GM21526 (cell line): ENCODE measurements at regions not wholly inside any gene's neighbourhood (a gene's known extent, or its start where the extent isn't known, plus 50 kb on each side); places are given as distances from the start of the nearest gene placed in this dataset.

Experiments used
- ATAC-seq: cut with Tn5 transposase; IDR thresholded peaks from one replicate; pipeline ENCODE4 v1.9.1; 2021; ENCODE audit warnings: moderate library complexity; ENCODE audit not compliant: unreplicated experiment, low FRiP score

DNA sequence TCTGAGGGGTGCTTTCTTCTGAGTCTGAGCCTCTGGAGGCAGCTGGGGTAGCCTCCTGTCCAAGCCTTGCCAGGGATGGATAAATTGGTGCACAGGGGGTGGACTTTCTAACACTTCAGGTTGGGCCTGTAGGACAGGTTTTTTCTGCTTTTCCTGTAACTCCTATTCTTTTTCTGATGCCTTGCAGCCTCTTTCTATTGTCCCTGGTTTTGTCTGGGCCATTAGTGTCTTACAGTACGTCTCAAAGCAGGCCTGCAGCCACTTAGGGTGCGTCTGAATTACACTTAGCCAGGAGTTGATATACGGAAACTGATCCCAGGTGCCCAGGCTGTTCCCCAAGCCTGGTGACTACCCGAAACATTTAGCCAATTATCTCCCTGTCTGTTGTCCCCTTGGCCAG is 213.3 kb upstream of the HTR2A start:
- no peak for ATAC-seq

DNA sequence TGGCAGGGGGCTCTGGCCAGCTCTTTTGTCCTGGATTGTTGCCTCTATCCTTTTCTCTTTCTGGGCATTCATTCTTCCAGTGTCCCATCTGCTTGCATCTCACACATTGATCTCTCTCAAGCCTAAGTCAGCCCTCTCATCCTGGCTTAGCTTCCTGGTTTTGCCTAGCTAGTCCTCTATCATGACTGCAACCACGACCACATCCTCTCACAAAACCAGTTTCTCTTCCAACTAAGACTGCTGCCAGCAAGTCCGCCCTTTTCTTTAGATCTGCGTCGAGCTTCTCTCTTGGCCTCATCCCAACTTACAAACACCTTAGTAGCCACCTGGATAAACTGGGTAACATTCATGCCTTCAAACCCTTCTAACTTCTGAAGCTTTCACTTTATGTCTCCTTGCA is 212.2 kb upstream of the HTR2A start:
- ATAC-seq, result peak; percentile 70

DNA sequence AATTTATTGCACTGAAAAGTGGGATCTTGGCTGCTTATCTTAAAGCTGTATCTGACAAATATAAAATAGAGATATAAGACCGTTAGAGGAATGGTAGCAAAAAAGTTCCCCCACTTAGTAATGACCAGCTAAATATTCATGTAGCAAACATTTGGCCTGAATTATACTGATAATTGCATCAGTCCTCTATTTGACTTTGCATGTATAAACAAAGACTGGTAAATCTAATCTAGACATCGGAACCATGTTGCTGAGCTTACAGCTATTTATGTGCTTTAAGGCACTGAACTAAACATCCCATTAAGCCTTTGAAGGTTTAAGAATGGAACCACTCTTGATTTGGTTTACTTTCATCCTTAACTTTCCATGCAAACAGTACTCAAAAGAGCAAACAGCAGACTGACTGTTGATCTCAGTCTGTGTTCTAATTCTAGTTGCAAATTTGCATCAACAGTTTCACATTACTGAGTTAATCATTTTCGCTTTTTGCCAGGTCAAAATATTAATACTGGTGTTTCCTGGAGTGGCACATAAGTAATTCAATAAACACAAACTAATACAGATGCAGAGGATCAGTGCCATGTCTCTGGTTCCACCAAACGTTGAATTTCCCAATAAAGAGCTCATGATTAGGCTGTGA is 203.5 kb upstream of the HTR2A start:
- ATAC-seq, result peak; percentile 86

- ATAC-seq, result peak; percentile 83
Measured at GRCh38 chr13:47094734-47095434, 198.0 kb upstream of the HTR2A start.

DNA sequence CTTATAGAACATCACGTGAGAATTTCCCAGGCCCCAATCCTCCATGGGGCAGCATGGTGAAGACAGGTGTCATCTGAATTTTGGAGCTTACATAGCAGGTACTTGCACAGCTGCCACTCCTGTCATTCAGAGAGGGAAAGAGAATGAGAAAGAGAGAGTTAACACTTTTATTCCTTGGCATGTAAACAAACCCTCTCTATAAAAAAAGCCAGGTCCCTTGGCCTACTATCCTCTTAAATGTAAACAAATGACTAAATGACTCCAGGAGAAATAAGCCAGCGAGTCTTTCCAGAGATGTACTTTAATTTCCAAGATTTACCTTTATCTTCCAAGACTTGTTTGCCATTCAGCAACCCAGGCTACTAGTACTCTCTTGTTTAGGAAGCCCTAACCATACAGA is 195.3 kb upstream of the HTR2A start:
- ATAC-seq, result no peak

GRCh38 chr13:47087841-47088240 is 191.0 kb upstream of the HTR2A start:
- ATAC-seq, result no peak

- ATAC-seq, result no peak
Measured at GRCh38 chr13:47087241-47087640, 190.4 kb upstream of the HTR2A start.

GRCh38 chr13:47085346-47085745 is 188.5 kb upstream of the HTR2A start:
- ATAC-seq, result no peak

DNA sequence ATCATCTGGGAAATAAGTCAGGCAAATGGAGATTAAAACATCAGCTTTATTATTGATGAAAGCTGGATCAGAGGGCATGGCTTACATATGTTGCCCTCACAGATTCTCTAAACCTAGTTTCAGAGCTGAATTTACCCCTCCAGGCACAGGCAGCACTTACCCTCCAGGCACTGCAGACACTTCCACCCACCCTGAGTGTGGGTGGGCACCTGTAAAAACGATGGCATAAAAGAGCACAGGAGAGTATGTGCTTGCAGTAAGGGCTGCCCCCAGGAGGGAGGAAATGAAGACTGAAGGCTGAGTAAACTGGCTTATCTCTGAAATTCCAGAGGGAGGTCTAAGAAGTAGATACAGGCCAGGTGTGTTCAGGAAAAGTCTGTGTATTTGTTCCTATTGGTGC is 185.0 kb upstream of the HTR2A start:
- ATAC-seq, result no peak

DNA sequence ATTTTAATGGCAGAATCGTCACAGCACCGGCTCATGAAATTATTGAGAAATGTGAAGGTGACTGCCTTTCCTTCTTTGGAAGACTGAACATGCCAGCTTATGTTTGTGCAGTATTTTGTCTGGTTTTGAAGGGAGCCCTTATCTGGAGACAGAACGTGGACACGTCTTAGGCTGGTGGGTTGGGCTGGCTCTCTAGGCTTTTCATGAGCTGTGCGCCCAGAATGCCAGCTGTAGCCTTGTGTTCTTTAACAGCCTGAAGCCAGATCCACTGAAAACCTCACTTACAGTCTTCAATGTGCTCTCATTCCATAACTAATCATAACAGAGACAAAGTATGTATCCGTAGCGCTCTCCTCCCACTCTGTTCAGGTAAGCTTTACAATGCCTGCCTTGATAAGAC is 184.4 kb upstream of the HTR2A start:
- ATAC-seq, result no peak

DNA sequence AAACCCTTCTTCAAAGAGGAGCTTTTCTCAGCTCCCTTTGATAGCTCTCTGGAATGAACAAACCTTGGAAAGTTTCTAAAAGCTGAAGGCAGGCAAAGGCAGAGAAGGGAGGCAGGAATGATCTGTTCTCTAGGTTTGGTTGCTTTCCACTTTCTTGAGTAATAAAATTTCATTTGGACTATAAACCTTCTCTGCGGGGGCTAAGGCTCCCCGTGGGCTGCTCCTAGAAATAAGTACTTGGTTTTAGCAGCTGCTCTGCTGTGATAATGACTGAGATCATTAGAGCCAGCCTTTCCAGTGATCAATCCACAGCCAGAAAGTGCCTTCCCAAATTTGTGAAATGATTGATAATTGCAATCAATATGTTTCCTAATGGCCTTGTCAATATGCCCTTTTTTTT is 183.8 kb upstream of the HTR2A start:
- no peak for ATAC-seq

DNA sequence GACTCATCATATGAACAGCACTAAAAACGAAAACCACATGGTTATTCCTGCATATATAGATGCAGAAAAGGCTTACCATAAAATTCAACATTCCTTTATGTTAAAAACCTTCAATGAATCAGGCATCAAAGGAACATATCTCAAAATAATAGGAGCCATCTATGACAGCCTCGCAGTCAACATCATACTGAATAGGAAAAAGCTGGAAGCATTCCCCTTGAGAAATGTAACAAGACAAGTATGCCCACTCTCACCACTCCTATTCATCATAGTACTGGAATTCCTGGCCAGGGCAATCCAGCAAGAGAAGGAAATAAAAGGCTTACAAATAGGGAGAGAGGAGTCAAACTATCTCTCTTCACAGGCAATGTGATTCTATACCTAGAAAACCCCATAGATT is 179.6 kb upstream of the HTR2A start:
- ATAC-seq, result no peak

GRCh38 chr13:47069133-47069532 is 172.3 kb upstream of the HTR2A start:
- no peak for ATAC-seq

DNA sequence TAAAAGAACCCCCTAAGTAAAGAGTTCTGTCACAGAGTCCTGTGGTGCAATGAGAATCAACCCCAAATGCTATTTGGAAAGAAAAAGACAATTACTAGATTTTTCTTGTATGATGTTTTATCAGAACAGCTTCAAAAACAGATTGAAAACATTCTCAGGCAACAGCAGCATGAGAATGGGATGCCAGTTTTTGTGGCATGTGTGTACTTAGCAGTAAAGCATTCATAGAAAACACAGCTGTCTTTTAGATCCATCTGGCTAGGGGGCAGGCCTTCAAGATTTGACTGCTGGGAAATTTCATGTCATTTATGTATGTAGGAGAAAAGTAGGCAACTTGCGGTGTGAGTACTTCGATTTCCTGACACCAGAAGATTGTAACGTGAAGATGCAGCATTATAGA is 170.5 kb upstream of the HTR2A start:
- no peak for ATAC-seq

- no peak for ATAC-seq
Measured at GRCh38 chr13:47066226-47066625, 169.4 kb upstream of the HTR2A start.

GRCh38 chr13:47064381-47064780 is 167.5 kb upstream of the HTR2A start:
- ATAC-seq, result no peak

DNA sequence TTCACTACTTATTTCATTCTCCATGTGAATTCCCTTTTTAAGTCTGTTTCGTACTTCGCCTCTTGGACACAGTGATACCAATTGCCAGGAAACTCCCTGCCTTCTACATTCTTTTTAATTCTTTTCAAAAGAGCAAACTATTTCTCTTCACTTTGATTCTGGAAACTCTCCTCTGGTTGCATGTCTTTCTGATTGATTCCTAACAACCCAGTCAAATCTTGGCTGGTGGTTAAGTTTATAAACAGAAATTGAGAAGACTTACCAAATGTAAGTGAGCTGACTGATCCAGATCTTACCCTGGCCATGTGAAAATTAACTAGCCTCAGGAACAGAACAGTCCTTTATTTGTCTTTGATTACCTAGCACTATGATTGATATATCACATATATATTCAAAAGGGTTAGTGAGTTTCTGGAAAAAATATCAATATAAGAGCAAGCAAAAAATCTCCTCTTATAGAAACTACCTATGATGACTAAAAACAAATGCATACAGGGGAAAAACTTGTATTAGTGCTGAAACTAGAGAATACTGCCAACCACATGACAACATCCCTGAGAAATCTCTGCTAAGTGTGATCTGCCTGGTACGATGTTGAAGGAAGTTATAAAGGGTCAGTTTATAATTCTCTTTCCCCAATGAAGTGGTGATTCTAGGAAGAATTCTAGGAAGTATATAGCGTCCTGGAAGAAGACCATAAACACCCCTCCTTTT is 152.6 kb upstream of the HTR2A start:
- ATAC-seq, result no peak

DNA sequence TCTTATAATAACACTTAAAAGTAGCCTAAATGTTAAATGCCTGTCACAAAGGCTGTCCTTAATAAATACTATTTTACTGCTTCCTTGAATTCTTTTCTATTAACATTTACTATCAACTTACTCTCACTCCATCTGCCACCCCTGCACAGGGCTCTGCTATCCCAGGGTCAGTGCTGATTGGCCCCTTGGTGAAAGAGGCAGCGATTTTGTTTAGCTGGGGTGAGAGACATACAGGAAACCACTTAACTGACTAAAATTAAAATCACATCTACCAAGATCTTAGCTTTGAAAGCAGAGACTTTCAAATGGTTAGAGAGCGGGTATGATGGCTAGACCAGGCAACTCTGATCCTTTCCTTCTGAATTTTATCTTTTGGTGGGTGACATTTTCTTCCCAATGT is 149.9 kb upstream of the HTR2A start:
- no peak for ATAC-seq

DNA sequence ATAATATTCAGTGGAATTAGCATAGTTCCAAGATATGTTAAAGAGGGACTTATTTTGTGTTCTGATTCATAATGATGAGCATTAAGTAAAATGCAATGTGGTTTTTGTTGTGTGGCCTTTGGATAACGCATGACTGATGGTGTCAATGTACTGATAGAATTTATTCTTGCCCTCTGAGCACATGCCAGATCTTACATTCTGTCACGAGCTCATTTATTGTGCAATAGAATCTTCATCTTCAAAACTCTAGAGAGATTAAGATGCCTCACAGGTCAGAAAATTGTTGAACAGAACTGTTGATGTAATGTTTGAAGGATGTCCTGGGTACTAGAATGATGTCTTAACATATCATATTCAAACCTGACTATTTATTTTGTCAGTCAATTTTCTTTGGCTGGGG is 148.0 kb upstream of the HTR2A start:
- ATAC-seq, result no peak

GRCh38 chr13:47039106-47039505 is 142.3 kb upstream of the HTR2A start:
- ATAC-seq, result no peak

DNA sequence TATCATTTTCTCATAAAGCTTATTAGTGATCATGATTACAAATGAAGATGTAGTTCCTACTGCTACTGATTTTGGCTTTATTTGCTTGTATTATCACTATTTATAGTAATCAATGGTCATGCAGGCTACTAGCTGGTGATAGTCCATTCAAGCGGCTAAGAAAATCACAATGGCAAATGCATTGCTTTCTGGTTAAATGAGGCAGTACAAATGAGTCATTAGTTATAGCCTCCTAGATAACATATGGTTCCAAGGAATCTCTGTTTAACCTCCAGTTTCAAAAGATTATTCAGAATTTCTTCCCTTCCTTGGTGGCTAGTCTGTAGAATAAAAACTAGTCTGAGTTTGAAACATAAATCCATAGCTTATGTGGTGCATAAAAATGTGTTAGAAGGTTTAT is 141.3 kb upstream of the HTR2A start:
- ATAC-seq, result no peak
